ENCODE measurements at regions not wholly inside any gene's neighbourhood (a gene's known extent, or its start where the extent isn't known, plus 50 kb on each side); places are given as distances from the start of the nearest gene placed in this dataset.

- Histone ChIP-seq H3K79me2 (ENCODE audit: control insufficient read depth, insufficient read depth, low read length, poor library complexity) (no peaks in the 10 kb centered on the region), H3K9ac (ENCODE audit: low read length) (no peak overlapping the region), H2BK5ac (ENCODE audit: low read depth, low read length, poor library complexity) (no peak overlapping the region), H3K4me3 (ENCODE audit: low read depth, low read length) (no peak overlapping the region), H3K23ac (ENCODE audit: low read length) (no peak overlapping the region), H3K4me1 (ENCODE audit: control insufficient read depth in 1 of 2, insufficient read depth in 2 of 2, low read length in 2 of 2) (no peaks in the 10 kb centered on the region), H2AFZ (ENCODE audit: insufficient read depth, low read length, poor library complexity) (no peak overlapping the region), H3K9me3 (ENCODE audit: insufficient read depth, low read depth, low read length) (no peaks in the 10 kb centered on the region), H2BK12ac (ENCODE audit: low read length) (no peak overlapping the region), H3K4me2 (ENCODE audit: low read length) (no peak overlapping the region), H4K91ac (ENCODE audit: low read depth, low read length) (no peak overlapping the region), H3K27me3 (ENCODE audit: insufficient read depth, low read length) (no peaks in the 10 kb centered on the region), H3K4ac (ENCODE audit: low read depth, low read length) (no peak overlapping the region), H2BK120ac (ENCODE audit: insufficient read depth, low read length, poor library complexity) (no peak overlapping the region), H3K18ac (ENCODE audit: low read length) (no peak overlapping the region), H3K79me1 (ENCODE audit: low read length) (no peaks in the 10 kb centered on the region), H3K14ac (ENCODE audit: low read length) (no peak overlapping the region), H4K8ac (ENCODE audit: low read depth, low read length) (no peak overlapping the region), H4K12ac (ENCODE audit: low read depth, low read length) (no peak overlapping the region), H2AK5ac (ENCODE audit: low read length) (no peak overlapping the region), H3K27ac (ENCODE audit: low read depth, low read length) (no peak overlapping the region), H3K36me3 (ENCODE audit: control insufficient read depth in 1 of 2, insufficient read depth in 2 of 2, low read length in 2 of 2) (no peaks in the 10 kb centered on the region)
- no CpG with 5 or more reads among the region's 4 CpGs for WGBS (ENCODE audit: extremely low coverage, insufficient coverage, insufficient read length)
- DNase-seq = no peak
These were observed 311.9 kb upstream of the PLD5 start for GRCh38 chr1:242836423-242836822.

DNA sequence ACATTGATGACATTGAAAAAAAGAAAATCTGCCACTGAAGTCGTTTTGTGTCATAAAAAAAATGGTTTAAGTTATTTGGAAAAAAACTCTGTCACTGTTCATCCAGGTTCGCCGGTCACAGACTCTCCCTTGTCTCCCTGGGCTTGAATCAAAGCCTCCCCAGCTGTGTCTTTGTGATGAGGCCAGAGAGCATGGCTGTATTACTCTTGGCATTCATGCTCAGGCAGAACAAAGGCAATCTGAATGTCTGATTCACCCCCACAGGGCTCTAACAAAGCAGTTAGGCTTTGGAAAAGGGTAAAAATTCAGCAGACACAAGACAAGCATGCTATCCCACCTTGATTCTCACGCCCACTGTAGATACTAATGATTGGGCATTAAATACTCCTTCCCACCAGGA, 304.3 kb upstream of the PLD5 start:
- no peaks in the 10 kb centered on the region for H3K79me2 ChIP-seq (ENCODE audit: control insufficient read depth, insufficient read depth, low read length, poor library complexity)
- H3K4me3 ChIP-seq (ENCODE audit: low read depth, low read length) = no peak overlapping the region
- WGBS (ENCODE audit: extremely low coverage, insufficient coverage, insufficient read length) = no CpG with 5 or more reads among the region's 4 CpGs
- H2BK5ac ChIP-seq (ENCODE audit: low read depth, low read length, poor library complexity) = no peak overlapping the region
- no peaks in the 10 kb centered on the region for H3K9me3 ChIP-seq (ENCODE audit: insufficient read depth, low read depth, low read length)
- no peak for DNase-seq
- peak overlapping the region; percentile 54 for H2BK12ac ChIP-seq (ENCODE audit: low read length)
- no peak overlapping the region for H3K9ac ChIP-seq (ENCODE audit: low read length)
- H2AFZ ChIP-seq (ENCODE audit: insufficient read depth, low read length, poor library complexity) = no peak overlapping the region
- H4K8ac ChIP-seq (ENCODE audit: low read depth, low read length) = no peak overlapping the region
- no peak overlapping the region for H2BK120ac ChIP-seq (ENCODE audit: insufficient read depth, low read length, poor library complexity)
- peaks cover 6% of the 10 kb centered on the region for H3K79me1 ChIP-seq (ENCODE audit: low read length)
- no peaks in the 10 kb centered on the region for H3K27me3 ChIP-seq (ENCODE audit: insufficient read depth, low read length)
- H2AK5ac ChIP-seq (ENCODE audit: low read length) = no peak overlapping the region
- no peak overlapping the region for H3K4me2 ChIP-seq (ENCODE audit: low read length)
- no peak overlapping the region for H3K18ac ChIP-seq (ENCODE audit: low read length)
- H4K12ac ChIP-seq (ENCODE audit: low read depth, low read length) = no peak overlapping the region
- H3K14ac ChIP-seq (ENCODE audit: low read length) = no peak overlapping the region
- no peak overlapping the region for H3K23ac ChIP-seq (ENCODE audit: low read length)
- no peaks in the 10 kb centered on the region for H3K36me3 ChIP-seq (ENCODE audit: control insufficient read depth in 1 of 2, insufficient read depth in 2 of 2, low read length in 2 of 2)
- no peak overlapping the region for H3K27ac ChIP-seq (ENCODE audit: low read depth, low read length)
- no peak overlapping the region for H4K91ac ChIP-seq (ENCODE audit: low read depth, low read length)
- peaks cover 2 to 12% of the 10 kb centered on the region in 2 experiments for H3K4me1 ChIP-seq (ENCODE audit: control insufficient read depth in 1 of 2, insufficient read depth in 2 of 2, low read length in 2 of 2)
- H3K4ac ChIP-seq (ENCODE audit: low read depth, low read length) = no peak overlapping the region

GRCh38 chr1:242828199-242828598, 303.7 kb upstream of the PLD5 start:
- Histone ChIP-seq H3K4me1 (ENCODE audit: control insufficient read depth in 1 of 2, insufficient read depth in 2 of 2, low read length in 2 of 2) (peaks cover 2 to 12% of the 10 kb centered on the region in 2 experiments), H2BK5ac (ENCODE audit: low read depth, low read length, poor library complexity) (no peak overlapping the region), H3K4me2 (ENCODE audit: low read length) (no peak overlapping the region), H3K79me2 (ENCODE audit: control insufficient read depth, insufficient read depth, low read length, poor library complexity) (no peaks in the 10 kb centered on the region), H2BK12ac (ENCODE audit: low read length) (no peak overlapping the region), H3K9ac (ENCODE audit: low read length) (no peak overlapping the region), H4K8ac (ENCODE audit: low read depth, low read length) (no peak overlapping the region), H3K79me1 (ENCODE audit: low read length) (peaks cover 6% of the 10 kb centered on the region), H4K12ac (ENCODE audit: low read depth, low read length) (no peak overlapping the region), H3K9me3 (ENCODE audit: insufficient read depth, low read depth, low read length) (no peaks in the 10 kb centered on the region), H2BK120ac (ENCODE audit: insufficient read depth, low read length, poor library complexity) (no peak overlapping the region), H3K14ac (ENCODE audit: low read length) (peak overlapping the region; percentile 55), H3K18ac (ENCODE audit: low read length) (no peak overlapping the region), H3K27me3 (ENCODE audit: insufficient read depth, low read length) (no peaks in the 10 kb centered on the region), H2AK5ac (ENCODE audit: low read length) (no peak overlapping the region), H3K36me3 (ENCODE audit: control insufficient read depth in 1 of 2, insufficient read depth in 2 of 2, low read length in 2 of 2) (no peaks in the 10 kb centered on the region), H3K23ac (ENCODE audit: low read length) (no peak overlapping the region), H2AFZ (ENCODE audit: insufficient read depth, low read length, poor library complexity) (no peak overlapping the region), H3K27ac (ENCODE audit: low read depth, low read length) (no peak overlapping the region), H4K91ac (ENCODE audit: low read depth, low read length) (peak overlapping the region; percentile 12), H3K4me3 (ENCODE audit: low read depth, low read length) (no peak overlapping the region), H3K4ac (ENCODE audit: low read depth, low read length) (no peak overlapping the region)
- WGBS (ENCODE audit: extremely low coverage, insufficient coverage, insufficient read length) = no CpG with 5 or more reads among the region's 7 CpGs
- no peak for DNase-seq

DNA sequence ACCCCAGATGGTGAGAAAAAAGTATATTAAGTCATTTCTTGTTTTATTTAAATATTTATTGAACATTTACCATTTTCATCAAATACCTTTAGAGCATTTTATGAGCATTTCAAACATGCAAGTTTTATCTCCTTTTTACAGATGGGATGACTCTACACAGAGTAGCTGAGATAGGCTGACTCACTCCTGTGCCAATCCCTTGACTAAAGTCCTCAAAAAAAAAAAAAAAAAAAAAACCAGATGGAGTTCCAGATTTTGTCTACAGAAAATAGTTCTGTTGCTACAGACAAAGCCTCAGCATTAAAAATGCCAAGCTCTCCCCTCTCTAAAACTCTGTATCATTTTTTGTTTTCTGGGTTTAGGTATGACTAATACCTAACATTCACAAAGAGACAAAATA, 303.0 kb upstream of the PLD5 start:
- Histone ChIP-seq H3K18ac (ENCODE audit: low read length) (no peak overlapping the region), H3K23ac (ENCODE audit: low read length) (no peak overlapping the region), H3K79me1 (ENCODE audit: low read length) (peaks cover 6% of the 10 kb centered on the region), H3K27ac (ENCODE audit: low read depth, low read length) (no peak overlapping the region), H2BK5ac (ENCODE audit: low read depth, low read length, poor library complexity) (no peak overlapping the region), H3K9ac (ENCODE audit: low read length) (no peak overlapping the region), H3K4me2 (ENCODE audit: low read length) (no peak overlapping the region), H2AFZ (ENCODE audit: insufficient read depth, low read length, poor library complexity) (no peak overlapping the region), H3K9me3 (ENCODE audit: insufficient read depth, low read depth, low read length) (no peaks in the 10 kb centered on the region), H2AK5ac (ENCODE audit: low read length) (no peak overlapping the region), H4K91ac (ENCODE audit: low read depth, low read length) (no peak overlapping the region), H3K36me3 (ENCODE audit: control insufficient read depth in 1 of 2, insufficient read depth in 2 of 2, low read length in 2 of 2) (no peaks in the 10 kb centered on the region), H3K4ac (ENCODE audit: low read depth, low read length) (no peak overlapping the region), H2BK120ac (ENCODE audit: insufficient read depth, low read length, poor library complexity) (no peak overlapping the region), H2BK12ac (ENCODE audit: low read length) (no peak overlapping the region), H3K4me3 (ENCODE audit: low read depth, low read length) (no peak overlapping the region), H3K4me1 (ENCODE audit: control insufficient read depth in 1 of 2, insufficient read depth in 2 of 2, low read length in 2 of 2) (peaks cover 2 to 12% of the 10 kb centered on the region in 2 experiments), H4K12ac (ENCODE audit: low read depth, low read length) (no peak overlapping the region), H3K14ac (ENCODE audit: low read length) (no peak overlapping the region), H3K79me2 (ENCODE audit: control insufficient read depth, insufficient read depth, low read length, poor library complexity) (no peaks in the 10 kb centered on the region), H4K8ac (ENCODE audit: low read depth, low read length) (no peak overlapping the region), H3K27me3 (ENCODE audit: insufficient read depth, low read length) (no peaks in the 10 kb centered on the region)
- DNase-seq = peak in 1 of 2 donors; percentile 70

Data from trophoblast cell (in vitro differentiated cells and primary cell).